Neuronal stem cell (in vitro differentiated cells): ENCODE measurements at regions not wholly inside any gene's neighbourhood (a gene's known extent, or its start where the extent isn't known, plus 50 kb on each side); places are given as distances from the start of the nearest gene placed in this dataset.
A peak's percentile ranks its signal among the peaks of the same experiment; 100 is the strongest.
"Not testable (repeated sequence)": the region's sequence is repeated elsewhere in the genome, so short reads cannot be mapped to it uniquely, and the experiment has no call there.

ENCODE experiments used
- DNase-seq: peaks from one replicate; pipeline ENCODE4 v3.0.0-alpha.2; 2013; ENCODE audit warnings: low spot score
- H2AFZ ChIP-seq: one replicate; pipeline ENCODE4 v1.6.1; 2013; ENCODE audit warnings: mild to moderate bottlenecking, low read length, inconsistent platforms
- H2AK5ac ChIP-seq: 2 replicates; pipeline ENCODE4 v1.6.1; 2013; ENCODE audit warnings: low read depth, mild to moderate bottlenecking, inconsistent platforms, low read length, moderate library complexity, mixed read lengths
- H2BK120ac ChIP-seq: 2 replicates; pipeline ENCODE4 v1.6.1; 2013; ENCODE audit warnings: low read depth, mild to moderate bottlenecking, inconsistent platforms, low read length, moderate library complexity, mixed read lengths
- H2BK12ac ChIP-seq: one replicate; pipeline ENCODE4 v1.6.1; 2013; ENCODE audit warnings: low read length, inconsistent platforms
- H2BK15ac ChIP-seq: 2 replicates; pipeline ENCODE4 v1.6.1; 2013; ENCODE audit warnings: mild to moderate bottlenecking, low read length, inconsistent platforms, mixed read lengths
- H2BK5ac ChIP-seq: one replicate; pipeline ENCODE4 v1.6.1; 2013; ENCODE audit warnings: inconsistent platforms, mild to moderate bottlenecking, low read length, moderate library complexity
- H3K14ac ChIP-seq: one replicate; pipeline ENCODE4 v1.6.1; 2013; ENCODE audit warnings: low read length, inconsistent platforms
- H3K18ac ChIP-seq: 2 replicates; pipeline ENCODE4 v1.6.1; 2013; ENCODE audit warnings: low read length, inconsistent platforms
- H3K23ac ChIP-seq: 2 replicates; pipeline ENCODE4 v1.6.1; 2013; ENCODE audit warnings: low read depth, mild to moderate bottlenecking, mixed read lengths, low read length, inconsistent platforms; ENCODE audit not compliant: poor library complexity
- H3K27ac ChIP-seq: replicated peaks from 3 replicates; pipeline ENCODE4 v1.5.1; 2013; ENCODE audit warnings: low read length, inconsistent platforms
- H3K27me3 ChIP-seq, 3 experiments: 2 replicates each; pipeline ENCODE4 v1.6.1; 2013; ENCODE audit warnings: low read length in 3 of 3, mild to moderate bottlenecking in 2 of 3, inconsistent platforms in 1 of 3, low read depth in 1 of 3, mixed read lengths in 1 of 3, moderate library complexity in 1 of 3; ENCODE audit not compliant: control insufficient read depth in 3 of 3, insufficient read depth in 3 of 3
- H3K36me3 ChIP-seq, 2 donors: replicated peaks in 1 of 2; 2 replicates each; pipeline ENCODE4 v1.6.1; 2013; ENCODE audit warnings: low read length in 2 of 2; ENCODE audit not compliant: control insufficient read depth in 2 of 2, insufficient read depth in 2 of 2
- H3K4ac ChIP-seq: 2 replicates; pipeline ENCODE4 v1.6.1; 2013; ENCODE audit warnings: inconsistent platforms, mild to moderate bottlenecking, low read length, moderate library complexity
- H3K4me1 ChIP-seq, 2 donors: 1 replicate in 1 of 2; 2 replicates in 1 of 2; pipeline ENCODE4 v1.6.1; 2013; ENCODE audit warnings: low read length in 2 of 2, low read depth in 1 of 2; ENCODE audit not compliant: control insufficient read depth in 2 of 2, insufficient read depth in 1 of 2
- H3K4me2 ChIP-seq: one replicate; pipeline ENCODE4 v1.6.1; 2013; ENCODE audit warnings: mild to moderate bottlenecking, low read length, inconsistent platforms; ENCODE audit not compliant: insufficient read depth, poor library complexity, severe bottlenecking
- H3K4me3 ChIP-seq, 2 donors: 2 replicates each; pipeline ENCODE4 v1.5.1; 2013; ENCODE audit warnings: low read length in 2 of 2, mild to moderate bottlenecking in 2 of 2, inconsistent platforms in 1 of 2, moderate library complexity in 1 of 2
- H3K79me1 ChIP-seq: one replicate; pipeline ENCODE4 v1.6.1; 2013; ENCODE audit warnings: low read depth, mild to moderate bottlenecking, inconsistent platforms, low read length, moderate library complexity
- H3K9ac ChIP-seq: one replicate; pipeline ENCODE4 v1.6.1; 2013; ENCODE audit warnings: mild to moderate bottlenecking, low read depth, low read length, inconsistent platforms; ENCODE audit not compliant: poor library complexity
- H3K9me3 ChIP-seq, 2 donors: replicated peaks in 1 of 2; 2 replicates each; pipeline versions ENCODE3 to v1.6.1; 2013; ENCODE audit warnings: low read length in 2 of 2, mild to moderate bottlenecking in 2 of 2, inconsistent platforms in 1 of 2, low read depth in 1 of 2, mixed read lengths in 1 of 2, moderate library complexity in 1 of 2; ENCODE audit not compliant: control insufficient read depth in 2 of 2, insufficient read depth in 1 of 2
- H4K8ac ChIP-seq: one replicate; pipeline ENCODE4 v1.6.1; 2013; ENCODE audit warnings: low read depth, mild to moderate bottlenecking, inconsistent platforms, low read length, moderate library complexity
- H4K91ac ChIP-seq: one replicate; pipeline ENCODE4 v1.6.1; 2013; ENCODE audit warnings: low read length, low read depth, mild to moderate bottlenecking, inconsistent platforms; ENCODE audit not compliant: poor library complexity
- WGBS, 2 donors: extraction: QIAGEN DNeasy Blood & Tissue Kit; methylation state at CpG; one replicate each; pipeline ENCODE4 v1.1.7; 2013; ENCODE audit warnings: missing lambda C conversion rate in 2 of 2, mixed read lengths in 1 of 2; ENCODE audit not compliant: insufficient read length in 2 of 2, insufficient replicate concordance in 1 of 2; ENCODE audit errors: extremely low coverage in 2 of 2; 5-methylcytosine and 5-hydroxymethylcytosine counted together

GRCh38 chr7:93799750-93800357 is 90.7 kb downstream of the TFPI2 start:
- Histone ChIP-seq H2BK5ac (no peak overlapping the region), H3K27me3 (no peaks in the 10 kb centered on the region), H3K4me1 (no peaks in the 10 kb centered on the region), H2BK12ac (no peak overlapping the region), H3K36me3 (no peaks in the 10 kb centered on the region), H2BK120ac (no peak overlapping the region), H2AK5ac (no peak overlapping the region), H3K4me2 (no peak overlapping the region), H3K9ac (no peak overlapping the region), H3K27ac (no peak overlapping the region), H4K8ac (no peak overlapping the region), H3K9me3 (peaks cover 0 to 18% of the 10 kb centered on the region in 2 donors), H2BK15ac (no peak overlapping the region), H3K23ac (no peak overlapping the region), H4K91ac (no peak overlapping the region), H2AFZ (no peak overlapping the region), H3K79me1 (no peaks in the 10 kb centered on the region), H3K18ac (no peak overlapping the region), H3K4ac (no peak overlapping the region), H3K14ac (no peak overlapping the region), H3K4me3 (no peak overlapping the region)
- peak; percentile 6 for DNase-seq
- WGBS, 2 donors, result no CpG with 5 or more reads among the region's 5 CpGs

DNA sequence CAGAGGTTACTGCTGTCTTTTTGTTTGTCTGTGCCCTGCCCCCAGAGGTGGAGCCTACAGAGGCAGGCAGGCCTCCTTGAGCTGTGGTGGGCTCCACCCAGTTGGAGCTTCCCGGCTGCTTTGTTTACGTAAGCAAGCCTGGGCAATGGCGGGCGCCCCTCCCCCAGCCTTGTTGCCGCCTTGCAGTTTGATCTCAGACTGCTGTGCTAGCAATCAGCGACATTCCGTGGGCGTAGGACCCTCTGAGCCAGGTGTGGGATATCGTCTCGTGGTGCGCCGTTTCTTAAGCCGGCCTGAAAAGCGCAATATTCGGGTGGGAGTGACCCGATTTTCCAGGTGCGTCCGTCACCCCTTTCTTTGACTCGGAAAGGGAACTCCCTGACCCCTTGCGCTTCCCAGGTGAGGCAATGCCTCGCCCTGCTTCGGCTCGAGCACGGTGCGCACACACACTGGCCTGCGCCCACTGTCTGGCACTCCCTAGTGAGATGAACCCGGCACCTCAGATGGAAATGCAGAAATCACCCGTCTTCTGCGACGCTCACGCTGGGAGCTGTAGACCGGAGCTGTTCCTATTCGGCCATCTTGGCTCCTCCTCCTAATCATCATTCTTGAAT is 97.4 kb downstream of the TFPI2 start:
- H2BK15ac ChIP-seq, H2BK120ac ChIP-seq, H3K4me2 ChIP-seq, H2BK5ac ChIP-seq, H4K91ac ChIP-seq, H3K27me3 ChIP-seq, H4K8ac ChIP-seq, H3K4ac ChIP-seq, H3K23ac ChIP-seq, H3K9ac ChIP-seq, H3K4me3 ChIP-seq, H3K14ac ChIP-seq, H2BK12ac ChIP-seq, H3K9me3 ChIP-seq, H2AK5ac ChIP-seq, H3K79me1 ChIP-seq, H3K18ac ChIP-seq, H3K27ac ChIP-seq, H3K4me1 ChIP-seq, H3K36me3 ChIP-seq, H2AFZ ChIP-seq, DNase-seq: not testable (repeated sequence)
- no CpG with 5 or more reads among the region's 33 CpGs for WGBS, 2 donors

GRCh38 chr7:93779115-93779514 is 111.4 kb downstream of the TFPI2 start:
- Histone ChIP-seq H2BK5ac (no peak overlapping the region), H3K9me3 (peaks cover 0 to 4% of the 10 kb centered on the region in 2 donors), H2BK120ac (no peak overlapping the region), H3K9ac (no peak overlapping the region), H3K4me1 (no peaks in the 10 kb centered on the region), H4K91ac (no peak overlapping the region), H3K4me3 (no peak overlapping the region), H3K36me3 (no peaks in the 10 kb centered on the region), H2BK12ac (no peak overlapping the region), H3K18ac (no peak overlapping the region), H2AK5ac (no peak overlapping the region), H2BK15ac (no peak overlapping the region), H3K27ac (no peak overlapping the region), H3K23ac (no peak overlapping the region), H3K27me3 (no peaks in the 10 kb centered on the region), H3K4ac (no peak overlapping the region), H3K14ac (no peak overlapping the region), H3K4me2 (no peak overlapping the region), H2AFZ (no peak overlapping the region), H4K8ac (no peak overlapping the region), H3K79me1 (no peaks in the 10 kb centered on the region)
- no peak for DNase-seq
- no CpG with 5 or more reads among the region's 3 CpGs for WGBS, 2 donors

GRCh38 chr7:93778384-93778783 is 112.2 kb downstream of the TFPI2 start:
- no peak overlapping the region for H2BK5ac ChIP-seq
- H3K27ac ChIP-seq, result no peak overlapping the region
- H2AK5ac ChIP-seq, result no peak overlapping the region
- H3K14ac ChIP-seq, result no peak overlapping the region
- H3K4me2 ChIP-seq, result no peak overlapping the region
- H4K91ac ChIP-seq, result no peak overlapping the region
- H2AFZ ChIP-seq, result no peak overlapping the region
- peaks cover 0 to 4% of the 10 kb centered on the region in 2 donors for H3K9me3 ChIP-seq
- no peak overlapping the region for H3K18ac ChIP-seq
- no peak overlapping the region for H2BK12ac ChIP-seq
- no peaks in the 10 kb centered on the region for H3K4me1 ChIP-seq
- H3K9ac ChIP-seq, result no peak overlapping the region
- H2BK120ac ChIP-seq, result no peak overlapping the region
- no peaks in the 10 kb centered on the region for H3K27me3 ChIP-seq
- H2BK15ac ChIP-seq, result no peak overlapping the region
- DNase-seq, result no peak
- H4K8ac ChIP-seq, result no peak overlapping the region
- H3K23ac ChIP-seq, result no peak overlapping the region
- H3K4me3 ChIP-seq, result no peak overlapping the region
- WGBS, 2 donors, result no CpG with 5 or more reads among the region's 4 CpGs
- no peak overlapping the region for H3K4ac ChIP-seq
- no peaks in the 10 kb centered on the region for H3K36me3 ChIP-seq
- H3K79me1 ChIP-seq, result no peaks in the 10 kb centered on the region
